Activated T-helper 9 cell treated with anti-CD3 and anti-CD28 coated beads, Interleukin-2, amount 50 U/mL, for 16 hours (primary cell): ENCODE measurements at regions not wholly inside any gene's neighbourhood (a gene's known extent, or its start where the extent isn't known, plus 50 kb on each side); places are given as distances from the start of the nearest gene placed in this dataset.

Experiments used
- DNase-seq: peaks from one replicate; pipeline ENCODE4 v3.0.0-alpha.2; 2020; ENCODE audit warnings: low read depth

DNA sequence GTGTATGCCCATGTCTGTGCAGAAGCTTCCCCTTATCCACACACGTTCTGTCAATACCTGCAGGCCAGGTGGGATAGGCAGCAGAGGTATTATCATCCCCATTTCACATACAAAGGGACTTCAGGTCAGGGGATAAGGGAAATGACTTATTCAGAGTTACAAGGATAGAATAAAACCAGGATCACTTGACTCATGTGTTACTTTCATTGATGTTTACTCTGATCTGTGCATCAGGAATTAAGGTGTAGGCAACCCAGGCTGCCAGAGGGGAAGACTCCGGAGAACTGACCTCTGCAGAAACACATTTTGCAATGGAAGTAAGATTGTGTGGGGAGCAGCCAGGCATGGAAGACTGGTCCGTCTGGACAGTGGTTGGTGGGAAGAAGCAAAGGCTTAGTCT is 74.2 kb upstream of the FSTL4 start:
- no peak for DNase-seq

- DNase-seq, result no peak
These were observed 73.2 kb upstream of the FSTL4 start for GRCh38 chr5:133685402-133686018.

- no peak for DNase-seq
These were observed 71.6 kb upstream of the FSTL4 start for GRCh38 chr5:133683646-133684596.

- DNase-seq, result no peak
These were observed 70.1 kb upstream of the FSTL4 start for GRCh38 chr5:133682451-133682850.

DNA sequence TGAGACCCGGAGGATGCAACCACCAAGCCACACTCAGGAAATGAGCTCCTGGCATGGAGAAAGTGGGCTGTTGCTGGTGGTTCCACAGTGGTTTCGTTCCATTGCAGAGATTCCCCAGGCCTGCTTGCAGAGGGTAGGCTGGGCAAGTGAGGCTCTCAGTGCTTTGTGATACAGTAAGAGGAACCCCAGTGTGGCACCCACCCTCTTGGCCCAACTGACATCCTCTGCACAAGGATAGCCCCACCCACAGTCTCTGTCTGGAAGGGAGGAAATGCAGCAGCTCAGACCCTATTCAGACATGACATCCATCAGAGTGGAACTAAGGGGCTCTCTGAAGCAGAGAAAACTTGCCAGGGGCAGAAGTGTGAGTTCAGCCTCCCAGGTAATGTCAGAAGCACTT is 69.6 kb upstream of the FSTL4 start:
- no peak for DNase-seq

DNA sequence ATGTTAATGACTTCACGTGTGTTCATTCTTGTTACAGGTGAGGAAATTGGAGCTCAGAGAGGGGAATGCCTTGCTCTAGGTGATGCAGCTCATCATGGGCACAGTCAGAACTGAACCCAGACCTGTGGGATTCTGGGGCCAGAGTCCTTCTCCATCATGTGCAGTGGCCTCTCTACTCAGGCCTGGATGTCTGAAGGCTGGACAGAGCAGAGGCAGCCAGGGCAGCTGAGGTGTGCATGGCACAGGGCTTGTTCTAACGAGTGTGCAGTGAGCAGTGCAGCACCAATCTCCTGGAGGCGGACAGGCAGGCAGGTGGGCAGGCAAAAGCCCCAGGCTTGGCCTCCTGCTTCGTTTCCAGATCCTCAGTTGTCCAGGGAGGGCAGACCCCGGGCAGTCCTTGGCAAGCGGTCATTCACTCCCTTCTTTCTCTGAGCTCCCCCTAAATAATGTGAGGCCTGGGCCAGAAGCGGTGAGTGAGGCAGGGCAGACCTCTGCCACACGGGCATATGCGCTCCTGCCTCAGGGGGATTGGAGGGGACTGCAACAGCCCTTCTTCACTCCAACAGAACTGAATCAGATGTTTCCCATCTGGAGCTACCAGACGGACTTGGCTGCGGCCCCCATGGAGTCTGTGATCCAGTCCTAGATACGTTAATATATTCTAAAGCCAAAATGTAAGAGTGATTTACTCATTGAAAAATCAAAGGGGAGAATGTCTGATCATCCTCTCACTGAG is 68.7 kb upstream of the FSTL4 start:
- no peak for DNase-seq

DNA sequence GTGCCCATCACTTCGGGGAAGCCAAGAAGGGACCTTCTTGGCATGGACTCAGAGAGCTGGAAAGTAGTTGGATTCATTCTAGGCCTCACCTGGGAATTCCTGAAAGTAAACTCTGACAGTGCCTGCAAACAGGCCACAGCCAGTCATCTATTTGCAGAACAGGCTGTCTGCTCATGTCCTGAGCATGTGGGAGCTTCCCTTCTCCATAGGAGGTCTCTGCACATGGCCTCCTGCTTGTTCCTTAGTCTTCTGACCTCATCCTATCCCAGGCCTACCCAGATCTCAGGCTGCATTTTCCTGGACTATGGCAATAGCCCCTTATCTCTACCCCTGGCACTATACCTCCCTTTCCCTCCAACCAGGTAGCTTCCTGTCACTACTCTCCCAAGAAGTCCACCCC is 67.2 kb upstream of the FSTL4 start:
- DNase-seq, result no peak

DNA sequence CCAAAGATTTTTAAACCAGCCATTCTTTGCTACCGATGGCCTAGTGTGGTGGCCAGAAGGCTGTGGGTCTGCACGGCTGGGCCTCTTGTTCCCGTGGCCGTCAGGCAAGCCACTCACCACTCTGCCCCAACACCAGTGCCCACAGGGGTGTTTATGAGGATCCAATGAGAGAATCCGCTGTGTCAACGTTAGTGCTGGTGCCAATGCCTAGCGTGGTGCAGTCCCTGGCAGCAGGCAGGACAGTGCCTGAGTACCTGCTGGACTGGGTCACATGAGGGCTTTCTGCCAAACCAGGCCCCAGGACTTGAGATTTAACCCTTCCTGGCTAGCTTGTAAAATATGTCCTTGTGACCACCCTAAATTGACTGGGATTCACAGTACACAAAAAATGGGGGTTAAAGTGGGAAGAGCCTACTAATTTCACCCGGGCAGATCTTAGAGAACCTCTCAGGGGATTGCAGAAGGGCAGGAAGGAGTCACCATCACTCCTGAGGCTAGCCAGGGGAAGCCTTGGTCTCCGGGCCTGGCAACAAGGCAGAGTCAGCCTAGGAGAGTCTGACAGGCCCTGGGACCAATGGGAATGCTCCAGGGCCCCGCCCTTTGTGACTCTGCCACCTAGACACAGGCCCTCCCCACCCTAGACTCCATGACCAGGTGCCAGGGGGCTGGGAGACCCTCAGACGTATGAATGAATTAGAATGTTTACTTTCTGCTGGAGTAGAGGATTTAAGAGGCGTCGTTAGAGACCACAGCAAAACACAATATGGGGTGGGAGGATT is 63.2 kb upstream of the FSTL4 start:
- DNase-seq, result no peak

- no peak for DNase-seq
These were observed 58.0 kb upstream of the FSTL4 start for GRCh38 chr5:133670336-133670735.

DNA sequence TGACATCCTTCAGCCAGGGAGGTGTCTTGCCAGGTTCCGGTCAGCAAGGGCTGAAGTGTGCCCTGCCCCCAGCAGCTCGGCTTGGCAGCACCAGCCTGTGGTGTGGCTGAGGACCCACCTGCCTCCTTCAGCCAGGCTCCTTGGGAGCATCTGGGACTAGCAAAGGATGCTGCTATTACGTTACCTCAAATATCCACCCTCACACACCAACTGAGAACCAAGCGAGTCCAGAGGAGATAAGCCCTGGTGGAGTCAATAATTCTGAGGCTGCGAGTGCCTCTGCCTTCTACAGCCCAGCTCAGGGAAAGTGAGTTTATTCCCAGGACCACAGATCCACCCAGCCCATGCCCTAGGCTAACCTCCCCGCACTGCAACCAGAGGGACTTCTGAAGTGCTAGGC is 57.1 kb upstream of the FSTL4 start:
- no peak for DNase-seq

DNA sequence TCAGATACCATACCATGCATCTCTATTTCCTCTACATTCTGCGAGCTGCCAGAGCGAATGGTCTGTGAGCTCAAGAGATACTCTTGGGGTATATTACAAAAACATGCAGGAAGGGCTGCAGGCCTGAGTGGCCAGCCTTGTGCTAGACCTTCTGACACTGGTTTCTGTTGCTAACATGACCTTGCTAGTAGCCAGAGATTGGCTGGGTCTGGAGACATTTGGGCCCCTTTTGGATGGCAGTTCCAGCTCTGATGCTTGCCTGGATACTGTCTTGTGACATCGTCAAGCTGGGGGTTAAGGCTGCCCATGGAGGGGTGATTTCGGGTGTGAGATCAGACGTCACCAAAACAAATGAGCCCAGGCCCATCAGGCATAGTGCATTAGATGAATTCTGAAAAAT is 56.1 kb upstream of the FSTL4 start:
- DNase-seq, result no peak

- no peak for DNase-seq
These were observed 54.9 kb upstream of the FSTL4 start for GRCh38 chr5:133667217-133667616.

GRCh38 chr5:133665571-133665970 is 53.2 kb upstream of the FSTL4 start:
- DNase-seq, result no peak

GRCh38 chr5:133664422-133664821 is 52.1 kb upstream of the FSTL4 start:
- no peak for DNase-seq

- no peak for DNase-seq
These were observed 51.2 kb upstream of the FSTL4 start for GRCh38 chr5:133663397-133664054.

GRCh38 chr5:133662578-133662977 is 50.2 kb upstream of the FSTL4 start:
- no peak for DNase-seq
